A549 (cell line): ENCODE measurements at regions not wholly inside any gene's neighbourhood (a gene's known extent, or its start where the extent isn't known, plus 50 kb on each side); places are given as distances from the start of the nearest gene placed in this dataset.

Experiments
- BHLHE40 ChIP-seq: IDR thresholded peaks from 2 replicates; pipeline ENCODE4 v1.6.1; 2012; ENCODE audit warnings: low read depth, low read length, inconsistent platforms
- CEBPB ChIP-seq, 2 experiments: fragments of >200 bp in 1 of 2; sonication (Bioruptor Twin) in 1 of 2; formaldehyde crosslinking in 1 of 2; IDR thresholded peaks; 2 replicates each; pipeline ENCODE4 v1.6.1; 2012 to 2016
- EP300 ChIP-seq, 2 experiments: fragments of >200 bp; sonication (Bioruptor Twin); formaldehyde crosslinking; IDR thresholded peaks; 2 replicates in 1 of 2; 3 replicates in 1 of 2; pipeline ENCODE4 v1.6.1; 2016 to 2017
- KDM1A ChIP-seq: fragments of 200-600 bp; sonication (generic); IDR thresholded peaks from 2 replicates; pipeline ENCODE4 v1.6.1; 2016; ENCODE audit warnings: low read depth, mild to moderate bottlenecking
- POLR2A ChIP-seq: IDR thresholded peaks from 2 replicates; pipeline ENCODE4 v1.6.1; 2012; ENCODE audit warnings: mild to moderate bottlenecking, low read length
- POLR2AphosphoS2 ChIP-seq: conservative IDR thresholded peaks from 2 replicates; pipeline ENCODE4 v1.6.1; 2012; ENCODE audit warnings: low read length, improper control_type of control experiment, inconsistent platforms
- RAD21 ChIP-seq, 2 experiments: fragments of >200 bp in 1 of 2; sonication (Bioruptor Twin) in 1 of 2; formaldehyde crosslinking in 1 of 2; IDR thresholded peaks in 1 of 2; conservative IDR thresholded peaks in 1 of 2; 2 replicates in 1 of 2; 3 replicates in 1 of 2; pipeline ENCODE4 v1.6.1; 2012 to 2018; ENCODE audit warnings: inconsistent platforms in 1 of 2
- RFX5 ChIP-seq: fragments of 450-650 bp; IDR thresholded peaks from 2 replicates; pipeline ENCODE4 v1.7.1; 2014; ENCODE audit warnings: antibody characterized with exemption, mild to moderate bottlenecking, moderate library complexity
- TF ChIP-seq, protein P1 (sequence below): fragments of 200-600 bp; sonication (generic); IDR thresholded peaks from 2 replicates; pipeline ENCODE4 v1.6.1; 2016; ENCODE audit warnings: antibody characterized with exemption, mild to moderate bottlenecking, moderate library complexity
- TF ChIP-seq, protein P2 (sequence below): fragments of >200 bp; sonication (Bioruptor Twin); formaldehyde crosslinking; IDR thresholded peaks from 3 replicates; pipeline ENCODE4 v1.5.1; 2016

DNA sequence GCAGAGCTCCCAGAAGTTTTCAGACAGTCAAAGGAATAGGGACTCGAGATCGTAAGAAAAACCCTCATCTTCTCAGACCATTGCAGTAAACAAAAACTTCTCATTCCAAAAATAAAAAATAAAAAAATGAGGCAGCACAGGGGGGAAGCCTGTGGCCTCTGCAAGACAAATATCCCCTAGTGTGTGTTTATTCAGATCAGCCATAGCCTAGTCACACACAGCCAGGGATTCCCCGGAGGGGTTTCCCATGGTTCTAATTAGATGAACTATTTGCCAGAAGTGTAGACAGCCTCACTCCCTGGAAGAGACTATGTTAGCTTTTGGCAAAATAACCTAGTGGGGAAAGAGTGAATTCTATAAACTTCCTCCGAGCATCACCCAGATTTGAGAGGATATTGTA is 122.9 kb upstream of the KLF7 start:
- TF ChIP-seq RFX5 (no peak), POLR2AphosphoS2 (no peak), POLR2A (no peak), RAD21 (conservative IDR thresholded peaks at IDR 0.05 in 1 of 2, IDR thresholded peaks at IDR 0.05 in 1 of 2) (no peak), EP300 (IDR thresholded peaks at IDR 0.05) (no peak), CEBPB (IDR thresholded peaks at IDR 0.05) (no peak), KDM1A (no peak), BHLHE40 (no peak)
- TF ChIP-seq, protein P1, sequence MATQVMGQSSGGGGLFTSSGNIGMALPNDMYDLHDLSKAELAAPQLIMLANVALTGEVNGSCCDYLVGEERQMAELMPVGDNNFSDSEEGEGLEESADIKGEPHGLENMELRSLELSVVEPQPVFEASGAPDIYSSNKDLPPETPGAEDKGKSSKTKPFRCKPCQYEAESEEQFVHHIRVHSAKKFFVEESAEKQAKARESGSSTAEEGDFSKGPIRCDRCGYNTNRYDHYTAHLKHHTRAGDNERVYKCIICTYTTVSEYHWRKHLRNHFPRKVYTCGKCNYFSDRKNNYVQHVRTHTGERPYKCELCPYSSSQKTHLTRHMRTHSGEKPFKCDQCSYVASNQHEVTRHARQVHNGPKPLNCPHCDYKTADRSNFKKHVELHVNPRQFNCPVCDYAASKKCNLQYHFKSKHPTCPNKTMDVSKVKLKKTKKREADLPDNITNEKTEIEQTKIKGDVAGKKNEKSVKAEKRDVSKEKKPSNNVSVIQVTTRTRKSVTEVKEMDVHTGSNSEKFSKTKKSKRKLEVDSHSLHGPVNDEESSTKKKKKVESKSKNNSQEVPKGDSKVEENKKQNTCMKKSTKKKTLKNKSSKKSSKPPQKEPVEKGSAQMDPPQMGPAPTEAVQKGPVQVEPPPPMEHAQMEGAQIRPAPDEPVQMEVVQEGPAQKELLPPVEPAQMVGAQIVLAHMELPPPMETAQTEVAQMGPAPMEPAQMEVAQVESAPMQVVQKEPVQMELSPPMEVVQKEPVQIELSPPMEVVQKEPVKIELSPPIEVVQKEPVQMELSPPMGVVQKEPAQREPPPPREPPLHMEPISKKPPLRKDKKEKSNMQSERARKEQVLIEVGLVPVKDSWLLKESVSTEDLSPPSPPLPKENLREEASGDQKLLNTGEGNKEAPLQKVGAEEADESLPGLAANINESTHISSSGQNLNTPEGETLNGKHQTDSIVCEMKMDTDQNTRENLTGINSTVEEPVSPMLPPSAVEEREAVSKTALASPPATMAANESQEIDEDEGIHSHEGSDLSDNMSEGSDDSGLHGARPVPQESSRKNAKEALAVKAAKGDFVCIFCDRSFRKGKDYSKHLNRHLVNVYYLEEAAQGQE = no peak
- TF ChIP-seq, protein P2, sequence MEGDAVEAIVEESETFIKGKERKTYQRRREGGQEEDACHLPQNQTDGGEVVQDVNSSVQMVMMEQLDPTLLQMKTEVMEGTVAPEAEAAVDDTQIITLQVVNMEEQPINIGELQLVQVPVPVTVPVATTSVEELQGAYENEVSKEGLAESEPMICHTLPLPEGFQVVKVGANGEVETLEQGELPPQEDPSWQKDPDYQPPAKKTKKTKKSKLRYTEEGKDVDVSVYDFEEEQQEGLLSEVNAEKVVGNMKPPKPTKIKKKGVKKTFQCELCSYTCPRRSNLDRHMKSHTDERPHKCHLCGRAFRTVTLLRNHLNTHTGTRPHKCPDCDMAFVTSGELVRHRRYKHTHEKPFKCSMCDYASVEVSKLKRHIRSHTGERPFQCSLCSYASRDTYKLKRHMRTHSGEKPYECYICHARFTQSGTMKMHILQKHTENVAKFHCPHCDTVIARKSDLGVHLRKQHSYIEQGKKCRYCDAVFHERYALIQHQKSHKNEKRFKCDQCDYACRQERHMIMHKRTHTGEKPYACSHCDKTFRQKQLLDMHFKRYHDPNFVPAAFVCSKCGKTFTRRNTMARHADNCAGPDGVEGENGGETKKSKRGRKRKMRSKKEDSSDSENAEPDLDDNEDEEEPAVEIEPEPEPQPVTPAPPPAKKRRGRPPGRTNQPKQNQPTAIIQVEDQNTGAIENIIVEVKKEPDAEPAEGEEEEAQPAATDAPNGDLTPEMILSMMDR = no peak
